H1 (cell line): ENCODE measurements at regions not wholly inside any gene's neighbourhood (a gene's known extent, or its start where the extent isn't known, plus 50 kb on each side); places are given as distances from the start of the nearest gene placed in this dataset.

Experiments
- CTCF ChIA-PET: fragments of 300-600 bp; sonication (Branson Sonifier 250); formaldehyde crosslinking; loops from one replicate; lab custom pipeline; 2021; ENCODE audit not compliant: partially characterized antibody; lab: Charles Lee
- POLR2A ChIA-PET: fragments of 300-600 bp; sonication (Branson Sonifier 250); formaldehyde crosslinking; loops from one replicate; lab custom pipeline; 2021; ENCODE audit warnings: inconsistent platforms; ENCODE audit not compliant: partially characterized antibody; lab: Charles Lee
- DNase-seq, 2 experiments: peaks; one replicate each; pipeline versions ENCODE4 v3.0.0 to v3.0.0-alpha.2; 2010 to 2022; ENCODE audit warnings: low spot score in 2 of 2, low read depth in 1 of 2, mixed read lengths in 1 of 2
- FAIRE-seq: peaks from 2 replicates; lab custom pipeline; 2011; peaks lifted over from hg19 to GRCh38; lab: Jason Lieb, UNC
- H2AFZ ChIP-seq: 2 replicates; pipeline ENCODE4 v1.8.1; 2012; ENCODE audit warnings: low read length, inconsistent platforms
- H2AK5ac ChIP-seq: 2 replicates; pipeline ENCODE4 v1.6.1; 2013; ENCODE audit warnings: low read depth, low read length
- H2BK120ac ChIP-seq: replicated peaks from 2 replicates; pipeline ENCODE3; 2013; ENCODE audit warnings: low read depth, low read length, inconsistent platforms
- H2BK12ac ChIP-seq: 2 replicates; pipeline ENCODE4 v1.6.1; 2013; ENCODE audit warnings: low read depth, low read length
- H2BK15ac ChIP-seq: 2 replicates; pipeline ENCODE4 v1.6.1; 2013; ENCODE audit warnings: low read length
- H2BK20ac ChIP-seq: 2 replicates; pipeline ENCODE4 v1.6.1; 2013; ENCODE audit warnings: low read length
- H2BK5ac ChIP-seq: 2 replicates; pipeline ENCODE4 v1.6.1; 2013; ENCODE audit warnings: low read depth, low read length
- H3K14ac ChIP-seq: 2 replicates; pipeline ENCODE4 v1.6.1; 2013; ENCODE audit warnings: inconsistent platforms; ENCODE audit not compliant: insufficient read length
- H3K18ac ChIP-seq: 2 replicates; pipeline ENCODE4 v1.6.1; 2013; ENCODE audit warnings: low read length; ENCODE audit errors: extremely low read depth
- H3K23ac ChIP-seq: 2 replicates; pipeline ENCODE4 v1.6.1; 2013; ENCODE audit warnings: inconsistent platforms; ENCODE audit not compliant: insufficient read length
- H3K23me2 ChIP-seq: 2 replicates; pipeline ENCODE4 v1.6.1; 2013; ENCODE audit warnings: low read depth, low read length
- H3K27ac ChIP-seq: 2 replicates; pipeline ENCODE4 v1.6.1; 2011; ENCODE audit warnings: low read depth, low read length, inconsistent platforms
- H3K27me3 ChIP-seq, 4 experiments: replicated peaks in 1 of 4; 1 replicate in 1 of 4; 2 replicates in 3 of 4; pipeline versions ENCODE4 v1.6.1 to v1.8.1; 2011 to 2013; ENCODE audit warnings: low read length in 3 of 4, mild to moderate bottlenecking in 3 of 4, inconsistent platforms in 2 of 4, mixed read lengths in 2 of 4, moderate library complexity in 1 of 4; ENCODE audit not compliant: control insufficient read depth in 3 of 4, insufficient read depth in 3 of 4; ENCODE audit errors: extremely low read depth in 1 of 4
- H3K36me3 ChIP-seq, 4 experiments: 2 replicates each; pipeline versions ENCODE4 v1.6.1 to v1.8.1; 2011 to 2013; ENCODE audit warnings: mild to moderate bottlenecking in 4 of 4, low read length in 3 of 4, moderate library complexity in 2 of 4, control low read depth in 1 of 4, inconsistent platforms in 1 of 4; ENCODE audit not compliant: insufficient read depth in 4 of 4, control insufficient read depth in 2 of 4
- H3K4ac ChIP-seq: replicated peaks from 2 replicates; pipeline ENCODE3; 2013; ENCODE audit warnings: low read length, low read depth, mixed read lengths, inconsistent platforms; ENCODE audit not compliant: insufficient read length
- H3K4me1 ChIP-seq, 4 experiments: replicated peaks in 1 of 4; 1 replicate in 1 of 4; 2 replicates in 3 of 4; pipeline versions ENCODE4 v1.6.1 to v1.8.1; 2011 to 2013; ENCODE audit warnings: low read length in 3 of 4, inconsistent platforms in 2 of 4, mixed read lengths in 1 of 4; ENCODE audit not compliant: insufficient read depth in 4 of 4, control insufficient read depth in 3 of 4
- H3K4me2 ChIP-seq, 2 experiments: 2 replicates each; pipeline versions ENCODE4 v1.6.1 to v1.8.1; 2011 to 2013; ENCODE audit warnings: low read depth in 2 of 2, low read length in 2 of 2, control low read depth in 1 of 2, inconsistent platforms in 1 of 2, mild to moderate bottlenecking in 1 of 2; ENCODE audit not compliant: insufficient read depth in 1 of 2
- H3K4me3 ChIP-seq, 4 experiments: fragments of 200-600, 300-600 bp in 1 of 4; sonication (generic), shearing (Covaris generic), sonication (Bioruptor Twin) in 1 of 4; 2 replicates each; pipeline versions ENCODE4 v1.5.1 to v1.8.1; 2011 to 2016; ENCODE audit warnings: low read length in 4 of 4, low read depth in 3 of 4, control low read depth in 2 of 4, inconsistent platforms in 2 of 4, mild to moderate bottlenecking in 2 of 4, mixed read lengths in 1 of 4, moderate library complexity in 1 of 4; ENCODE audit not compliant: insufficient read depth in 2 of 4; ENCODE audit errors: extremely low read depth in 1 of 4
- H3K56ac ChIP-seq: replicated peaks from 2 replicates; pipeline ENCODE3; 2013; ENCODE audit warnings: low read depth, mild to moderate bottlenecking, mixed read lengths, low read length, inconsistent platforms; ENCODE audit not compliant: insufficient read length
- H3K79me1 ChIP-seq: 2 replicates; pipeline ENCODE4 v1.6.1; 2013; ENCODE audit warnings: low read depth, low read length, control low read depth
- H3K79me2 ChIP-seq, 2 experiments: 2 replicates each; pipeline versions ENCODE4 v1.6.1 to v1.8.1; 2012 to 2013; ENCODE audit warnings: low read length in 2 of 2, mild to moderate bottlenecking in 2 of 2, inconsistent platforms in 1 of 2; ENCODE audit not compliant: insufficient read depth in 2 of 2, control insufficient read depth in 1 of 2
- H3K9ac ChIP-seq, 4 experiments: replicated peaks in 1 of 4; 1 replicate in 1 of 4; 2 replicates in 3 of 4; pipeline versions ENCODE4 v1.6.1 to v1.8.1; 2011 to 2013; ENCODE audit warnings: low read depth in 3 of 4, low read length in 3 of 4, control low read depth in 2 of 4, mild to moderate bottlenecking in 2 of 4, moderate library complexity in 2 of 4, inconsistent platforms in 1 of 4; ENCODE audit errors: extremely low read depth in 1 of 4
- H3K9me3 ChIP-seq, 2 experiments: 2 replicates each; pipeline versions ENCODE4 v1.6.1 to v1.8.1; 2012 to 2013; ENCODE audit warnings: mild to moderate bottlenecking in 2 of 2, moderate library complexity in 2 of 2, control low read depth in 1 of 2, inconsistent platforms in 1 of 2, low read depth in 1 of 2, low read length in 1 of 2, mixed read lengths in 1 of 2; ENCODE audit not compliant: insufficient read depth in 2 of 2
- H4K20me1 ChIP-seq, 2 experiments: replicated peaks in 1 of 2; 2 replicates each; pipeline versions ENCODE3 to v1.8.1; 2011 to 2013; ENCODE audit warnings: inconsistent platforms in 2 of 2, low read length in 2 of 2, mild to moderate bottlenecking in 1 of 2; ENCODE audit not compliant: insufficient read depth in 2 of 2, control insufficient read depth in 1 of 2
- H4K5ac ChIP-seq: 2 replicates; pipeline ENCODE4 v1.6.1; 2013; ENCODE audit warnings: low read length, low read depth, mixed read lengths, inconsistent platforms; ENCODE audit not compliant: insufficient read length
- H4K8ac ChIP-seq: 2 replicates; pipeline ENCODE4 v1.8.0; 2013; ENCODE audit warnings: mild to moderate bottlenecking, moderate library complexity, low read length, inconsistent platforms; ENCODE audit not compliant: insufficient read depth; ENCODE audit errors: extremely low read depth
- H4K91ac ChIP-seq: replicated peaks from 2 replicates; pipeline ENCODE3; 2013; ENCODE audit warnings: low read length, mixed read lengths, inconsistent platforms; ENCODE audit not compliant: insufficient read length
- BACH1 ChIP-seq: IDR thresholded peaks from 2 replicates; pipeline ENCODE4 v1.6.1; 2012; ENCODE audit warnings: low read length, improper control_type of control experiment
- CEBPB ChIP-seq: IDR thresholded peaks from 2 replicates; pipeline ENCODE4 v1.6.1; 2012; ENCODE audit warnings: low read depth, low read length
- CTCF ChIP-seq, 3 experiments: IDR thresholded peaks; 1 replicate in 2 of 3; 2 replicates in 1 of 3; pipeline versions ENCODE4 v1.5.1 to v1.6.1; 2011; ENCODE audit warnings: low read length in 3 of 3, mild to moderate bottlenecking in 3 of 3, inconsistent platforms in 2 of 3, low read depth in 1 of 3, moderate library complexity in 1 of 3; ENCODE audit not compliant: insufficient read depth in 1 of 3; ENCODE audit errors: control extremely low read depth in 1 of 3
- FOSL1 ChIP-seq: IDR thresholded peaks from 2 replicates; pipeline ENCODE4 v1.6.1; 2011; ENCODE audit warnings: mild to moderate bottlenecking, low read depth, low read length, moderate library complexity; ENCODE audit not compliant: insufficient read depth
- GABPA ChIP-seq: IDR thresholded peaks from 2 replicates; pipeline ENCODE4 v1.6.1; 2011; ENCODE audit warnings: mild to moderate bottlenecking, low read length, moderate library complexity, borderline replicate concordance; ENCODE audit not compliant: insufficient read depth
- MAX ChIP-seq: IDR thresholded peaks from 2 replicates; pipeline ENCODE4 v1.6.1; 2012; ENCODE audit warnings: inconsistent platforms
- NANOG ChIP-seq: IDR thresholded peaks from 2 replicates; pipeline ENCODE4 v1.6.1; 2011; ENCODE audit warnings: low read length, low read depth, mild to moderate bottlenecking, inconsistent platforms; ENCODE audit not compliant: insufficient read depth, poor library complexity, severe bottlenecking
- NRF1 ChIP-seq: IDR thresholded peaks from 2 replicates; pipeline ENCODE4 v1.6.1; 2011; ENCODE audit warnings: mild to moderate bottlenecking, low read depth, low read length, improper control_type of control experiment
- RNF2 ChIP-seq: fragments of 200-900, 300-1000 bp; sonication (generic); IDR thresholded peaks from 2 replicates; pipeline ENCODE4 v1.7.1; 2016; ENCODE audit warnings: borderline replicate concordance, low read depth, mild to moderate bottlenecking, antibody characterized with exemption, low read length; ENCODE audit not compliant: poor library complexity, severe bottlenecking; ENCODE audit errors: missing control alignments
- SP1 ChIP-seq: IDR thresholded peaks from 2 replicates; pipeline ENCODE4 v1.6.1; 2011; ENCODE audit warnings: low read depth, low read length
- TCF12 ChIP-seq: IDR thresholded peaks from 2 replicates; pipeline ENCODE4 v1.6.1; 2011; ENCODE audit warnings: low read depth, mild to moderate bottlenecking, low read length
- TEAD4 ChIP-seq: IDR thresholded peaks from 2 replicates; pipeline ENCODE4 v1.6.1; 2012; ENCODE audit warnings: low read depth, low read length, inconsistent platforms, mixed read lengths
- WGBS, 2 experiments: shearing (Covaris generic) in 1 of 2; methylation state at CpG; one replicate each; pipeline versions ENCODE4 v1.1.6 to v1.1.7; 2013 to 2015; ENCODE audit warnings: low lambda C conversion rate in 2 of 2, mixed read lengths in 2 of 2, inconsistent platforms in 1 of 2, low coverage in 1 of 2, missing lambda C conversion rate in 1 of 2; ENCODE audit not compliant: insufficient replicate concordance in 2 of 2, insufficient coverage in 1 of 2, insufficient read length in 1 of 2; ENCODE audit errors: extremely low coverage in 1 of 2, missing lambda C conversion rate in 1 of 2; 5-methylcytosine and 5-hydroxymethylcytosine counted together

GRCh38 chr21:16711757-16712156 is 801.1 kb upstream of the CXADR start:
- Histone ChIP-seq H3K9ac (no peak overlapping the region), H3K18ac (no peak overlapping the region), H3K79me1 (no peaks in the 10 kb centered on the region), H2BK20ac (no peak overlapping the region), H2BK12ac (no peak overlapping the region), H2BK5ac (no peak overlapping the region), H2AK5ac (no peak overlapping the region), H3K23ac (no peak overlapping the region), H2BK15ac (no peak overlapping the region), H4K5ac (no peak overlapping the region), H2AFZ (no peak overlapping the region), H3K56ac (no peak overlapping the region), H3K14ac (no peak overlapping the region), H3K27me3 (no peaks in the 10 kb centered on the region), H2BK120ac (no peak overlapping the region), H4K20me1 (no peaks in the 10 kb centered on the region), H3K4me3 (no peak overlapping the region), H3K23me2 (no peaks in the 10 kb centered on the region), H3K4me1 (no peaks in the 10 kb centered on the region), H3K79me2 (no peaks in the 10 kb centered on the region), H3K27ac (no peak overlapping the region), H4K8ac (no peak overlapping the region), H4K91ac (no peak overlapping the region), H3K36me3 (no peaks in the 10 kb centered on the region), H3K4ac (no peak overlapping the region), H3K4me2 (no peak overlapping the region), H3K9me3 (0 out of 4 replicates have a peak, but pooled peaks cover 0 to 4% of the 10 kb centered on the region in 2 experiments)
- no peak for TF ChIP-seq NANOG
- no peak for TF ChIP-seq FOSL1
- TF ChIP-seq RNF2, result no peak
- no peak for TF ChIP-seq BACH1
- no peak for TF ChIP-seq GABPA
- no peak for TF ChIP-seq CEBPB
- no peak for TF ChIP-seq NRF1
- TF ChIP-seq MAX, result no peak
- TF ChIP-seq TCF12, result no peak
- TF ChIP-seq CTCF (IDR thresholded peaks at IDR 0.05; ENCODE audit: control extremely low read depth in 1 of 3, insufficient read depth in 1 of 3, low read depth in 1 of 3, low read length in 3 of 3), result no peak
- no peak for TF ChIP-seq SP1
- no peak for TF ChIP-seq TEAD4
- ChIA-PET POLR2A (no interaction called here), CTCF (no interaction called here)
- no peak for FAIRE-seq
- 100% methylated on average over 2 of the region's 2 CpGs; no CpG with 5 or more reads in 1 of the 2 experiments for WGBS, 2 experiments
- no peak for DNase-seq
